ENCODE measurements at regions not wholly inside any gene's neighbourhood (a gene's known extent, or its start where the extent isn't known, plus 50 kb on each side); places are given as distances from the start of the nearest gene placed in this dataset.

DNA sequence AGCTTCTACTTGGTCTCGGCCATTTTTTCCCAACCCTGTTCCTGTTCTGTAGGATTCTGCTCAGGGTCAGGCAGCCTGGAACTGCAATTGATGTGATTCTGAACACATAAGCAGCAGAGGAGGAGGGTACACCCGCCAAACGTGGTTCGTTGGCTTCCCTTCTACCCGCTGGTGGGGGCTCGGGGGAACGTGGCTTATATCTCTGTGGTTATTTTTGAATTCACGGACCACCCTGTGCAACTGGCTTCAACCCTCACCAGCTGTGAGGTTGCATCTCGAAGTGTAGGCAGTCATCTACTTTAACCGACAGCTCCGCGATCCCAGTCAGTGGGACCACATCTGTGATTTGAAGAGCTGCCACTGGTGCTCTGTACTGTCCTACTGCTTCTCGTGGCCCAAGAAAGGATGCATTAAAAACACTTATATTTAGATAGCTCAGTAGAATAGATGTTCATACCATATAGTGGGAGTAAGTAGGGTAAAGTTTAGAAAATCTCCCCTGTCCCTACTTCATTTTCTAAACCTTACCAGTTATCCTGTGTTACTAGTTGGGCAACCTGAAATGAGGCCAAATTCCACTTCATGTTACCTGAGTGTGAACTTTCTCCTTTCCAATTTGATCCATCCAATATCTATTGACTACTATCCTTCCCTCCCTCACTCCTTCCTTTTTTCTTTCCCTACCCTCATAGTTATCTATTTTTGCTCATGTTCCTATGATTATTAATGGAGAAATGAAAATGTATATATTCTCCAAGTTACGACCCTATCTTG is 80.4 kb upstream of the BCOR start:
- TF ChIP-seq CTCF (IDR thresholded peaks at IDR 0.05) (no peak), POLR2A (IDR thresholded peaks at IDR 0.05) (no peak)
